ENCODE measurements at regions not wholly inside any gene's neighbourhood (a gene's known extent, or its start where the extent isn't known, plus 50 kb on each side); places are given as distances from the start of the nearest gene placed in this dataset.

DNA sequence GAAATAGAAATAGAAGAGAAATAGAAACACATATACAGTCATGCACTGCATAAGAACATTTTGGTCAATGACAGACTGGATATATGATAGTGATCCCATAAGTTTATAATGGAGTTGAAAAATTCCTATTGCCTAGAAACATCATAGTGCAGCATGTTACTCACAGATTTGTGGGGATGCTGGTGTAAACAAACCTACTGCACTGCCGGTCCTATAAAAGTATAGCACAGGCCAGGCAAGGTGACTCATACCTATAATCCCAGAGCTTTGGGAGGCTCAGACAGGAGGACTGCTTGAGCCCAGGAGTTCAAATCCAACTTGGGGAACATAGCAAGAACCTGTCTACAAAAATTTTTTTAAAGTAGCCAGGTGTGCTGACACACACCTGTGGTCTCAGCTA, 240.6 kb upstream of the MAP3K1 start:
- ATAC-seq (no peak), DNase-seq (no peak)
- intact Hi-C loops (cut with DNase I, micrococcal nuclease) = no loop called here

DNA sequence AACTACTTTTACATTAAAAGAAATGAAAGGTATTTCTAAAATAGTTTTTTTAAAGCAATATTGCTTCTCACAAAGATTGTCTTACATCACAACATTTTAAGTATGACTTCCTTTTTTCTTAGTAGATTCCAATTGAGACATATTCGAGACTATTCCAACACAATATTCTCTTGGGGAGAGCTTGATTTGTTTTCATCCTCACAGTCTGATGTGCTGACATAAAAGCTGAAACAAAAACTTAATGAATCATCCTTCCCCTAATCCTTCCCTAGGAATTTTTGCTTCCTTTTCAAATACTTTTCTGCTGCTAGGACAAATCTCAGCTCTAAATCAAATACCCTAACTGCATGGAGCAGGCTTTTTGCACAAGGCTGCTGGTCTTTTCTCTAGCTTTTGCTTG, 245.8 kb upstream of the MAP3K1 start:
- intact Hi-C loops (cut with DNase I, micrococcal nuclease) = no loop called here
- DNase-seq (no peak), ATAC-seq (no peak)

DNA sequence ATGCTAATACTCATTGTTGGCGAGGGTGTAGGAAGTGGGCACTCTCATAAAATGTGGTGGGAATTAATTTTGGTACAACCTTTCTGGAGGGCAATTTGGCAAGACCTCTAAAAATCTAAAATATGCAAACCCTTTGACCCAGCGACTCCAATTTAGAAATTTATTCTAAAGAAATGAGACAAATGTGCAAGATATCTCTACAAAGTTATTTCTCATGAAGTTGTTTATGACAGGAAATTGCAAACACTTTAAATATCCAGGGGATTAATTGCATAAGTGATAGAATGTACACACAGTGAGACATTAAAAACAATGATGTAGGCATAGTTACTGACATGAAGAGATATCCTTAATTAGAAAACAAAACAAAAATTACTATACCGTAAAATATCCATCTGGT, 246.3 kb upstream of the MAP3K1 start:
- intact Hi-C loops (cut with DNase I, micrococcal nuclease) = no loop called here
- ATAC-seq (no peak), DNase-seq (no peak)

DNA sequence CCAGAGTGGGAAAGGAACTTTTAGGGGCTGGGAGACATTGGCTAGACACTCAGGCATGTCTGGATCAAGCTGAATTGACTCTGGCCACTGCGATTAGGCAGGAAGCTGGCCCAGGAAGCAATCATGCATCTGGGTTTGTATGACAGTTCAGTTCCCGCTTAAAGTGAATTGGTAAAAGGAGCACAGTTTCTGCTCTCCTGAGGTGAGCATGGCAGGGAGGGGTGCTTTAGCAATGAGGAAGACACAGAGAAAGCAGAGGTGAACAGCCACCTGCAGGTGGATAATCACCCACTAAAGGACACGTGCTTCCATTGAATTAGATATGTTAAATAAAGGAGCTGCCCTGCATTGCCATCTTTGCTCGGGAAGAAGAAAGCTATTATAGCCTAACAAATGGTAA, 248.1 kb upstream of the MAP3K1 start:
- DNase-seq = no peak
- ATAC-seq = no peak
- intact Hi-C loops (cut with DNase I, micrococcal nuclease) = no loop called here

DNA sequence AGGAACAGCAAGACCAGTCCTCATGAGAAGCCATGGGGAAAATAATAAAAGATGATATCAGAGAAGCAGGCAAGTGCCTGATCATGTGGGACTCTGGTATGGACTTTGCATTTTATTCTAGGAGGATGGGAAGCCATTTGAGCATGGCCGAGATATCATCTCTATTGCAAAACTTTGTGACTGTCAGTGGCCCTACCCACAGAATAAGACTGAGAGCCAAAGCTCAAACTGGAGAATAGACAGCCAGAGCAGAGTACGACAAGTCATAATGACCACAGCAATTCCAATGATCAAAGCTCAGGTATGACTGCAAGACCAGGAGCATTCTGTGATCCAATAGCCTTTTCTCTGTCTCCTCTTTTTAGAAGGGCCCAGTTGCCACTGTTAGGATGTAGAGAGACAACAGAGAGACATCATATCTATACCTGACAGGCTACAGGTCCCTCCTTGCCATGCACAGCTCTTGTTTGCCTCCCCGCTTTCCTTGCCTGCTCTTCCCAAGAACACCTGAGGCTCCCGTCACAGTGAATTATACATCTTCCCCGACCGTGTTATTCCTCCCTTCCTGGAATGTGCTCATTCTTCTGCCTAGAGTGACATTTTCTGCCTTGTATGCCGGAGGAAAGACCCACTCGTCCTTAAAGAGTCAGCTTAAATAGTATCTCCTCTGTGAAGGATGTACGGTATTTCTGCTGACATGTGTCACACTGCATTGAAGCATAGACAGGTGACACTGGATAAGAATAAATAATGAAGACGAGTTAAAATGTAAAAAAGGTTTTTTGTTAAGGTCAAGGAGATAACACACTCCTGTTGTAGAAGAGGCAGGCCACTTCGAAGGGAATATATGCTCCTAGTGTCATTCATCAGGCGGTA, 248.7 kb upstream of the MAP3K1 start:
- intact Hi-C loops (cut with DNase I, micrococcal nuclease) = no loop called here
- no peak for ATAC-seq
- DNase-seq = no peak

DNA sequence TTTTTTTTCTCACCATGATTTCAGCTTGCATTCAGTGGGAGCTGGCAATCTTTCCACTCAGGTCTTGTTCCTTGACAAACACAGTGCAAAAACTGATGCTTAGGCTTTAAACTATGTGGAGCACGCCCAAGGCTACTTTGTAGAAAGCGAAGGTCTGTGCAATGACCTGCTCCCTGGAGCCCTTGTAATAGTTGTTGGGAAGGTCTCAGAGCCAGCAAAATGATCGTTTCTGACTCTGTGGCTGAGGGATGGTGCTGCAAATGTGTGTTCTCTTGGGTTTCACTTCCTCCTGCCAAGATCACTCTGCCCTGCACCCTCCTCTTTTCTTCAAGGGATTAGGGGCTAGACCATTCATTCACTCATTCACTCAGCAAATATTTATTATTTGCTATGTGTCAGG, 249.7 kb upstream of the MAP3K1 start:
- no peak for DNase-seq
- intact Hi-C loops (cut with DNase I, micrococcal nuclease) = no loop called here
- ATAC-seq = no peak

DNA sequence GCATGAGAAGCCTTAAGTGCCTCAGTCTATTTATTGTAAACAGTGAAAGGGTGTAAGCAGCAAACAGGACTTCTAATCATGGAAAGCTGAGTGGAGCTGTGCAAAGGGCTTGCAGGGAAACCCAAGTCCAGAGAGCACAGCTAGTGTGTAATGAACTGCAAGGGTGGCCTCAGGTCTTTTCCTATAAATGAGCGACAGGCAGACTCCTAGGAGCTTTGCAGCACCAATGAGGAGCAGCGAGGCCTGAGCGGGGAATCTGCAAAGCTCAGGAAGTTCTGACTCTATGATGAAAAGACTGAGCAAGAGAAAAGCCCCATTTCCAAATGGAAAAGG, 250.1 kb upstream of the MAP3K1 start:
- DNase-seq = no peak
- intact Hi-C loops (cut with DNase I, micrococcal nuclease) = no loop called here
- no peak for ATAC-seq

DNA sequence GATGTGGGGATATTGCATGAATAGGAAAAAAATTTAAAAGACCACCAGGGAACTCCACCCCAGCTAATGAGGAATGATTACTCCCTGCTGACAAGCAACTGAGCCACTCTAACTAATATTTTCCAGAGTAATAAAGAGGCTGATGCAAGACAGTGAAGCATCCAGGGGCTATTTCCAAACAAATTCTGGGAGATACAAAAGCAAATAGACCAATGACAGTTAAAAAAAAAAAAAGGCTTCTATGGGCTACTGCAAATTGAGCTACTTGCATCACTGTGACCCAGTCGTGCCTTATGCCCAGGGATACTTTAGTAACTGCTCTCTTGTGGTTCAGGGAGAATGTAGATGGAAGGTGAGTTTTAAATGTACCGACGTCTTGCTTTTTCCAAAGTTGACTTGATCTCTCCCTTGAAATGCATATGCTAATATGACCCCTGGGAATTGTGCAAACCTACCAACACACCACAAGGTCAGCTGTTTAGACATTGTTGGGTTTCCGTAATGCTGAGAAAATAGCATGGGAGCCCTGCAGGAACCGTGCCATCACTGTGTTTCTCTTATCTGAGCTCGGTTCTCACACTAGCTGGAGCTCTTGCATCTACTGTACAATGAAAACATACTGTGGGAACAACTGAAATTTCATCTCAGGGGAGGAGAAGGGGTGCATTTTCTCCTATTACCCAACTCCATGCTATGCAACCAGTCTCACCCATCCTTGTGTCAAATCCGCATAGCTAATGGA, 250.6 kb upstream of the MAP3K1 start:
- intact Hi-C loops (cut with DNase I, micrococcal nuclease) = no loop called here
- DNase-seq (no peak), ATAC-seq (no peak)

DNA sequence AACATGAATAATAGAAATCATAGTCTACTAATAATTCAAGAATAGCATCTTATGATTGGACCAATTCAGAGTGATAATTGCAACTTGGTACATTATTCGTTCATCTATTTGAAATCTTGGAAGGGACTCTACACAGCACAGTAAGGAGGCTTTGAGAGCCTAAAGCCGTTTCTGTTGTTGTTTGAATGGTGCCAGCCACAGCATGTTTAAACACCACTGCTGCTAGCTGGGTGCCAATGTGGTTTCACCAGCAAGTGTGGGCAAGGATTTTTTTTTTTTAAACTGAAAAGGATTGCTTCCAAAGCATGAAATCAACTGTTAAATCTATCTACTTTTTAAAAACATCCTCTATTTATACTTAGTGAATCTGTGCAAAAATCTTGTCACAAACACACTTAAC, 253.9 kb upstream of the MAP3K1 start:
- DNase-seq (no peak), ATAC-seq (no peak)
- intact Hi-C loops (cut with DNase I, micrococcal nuclease) = no loop called here

DNA sequence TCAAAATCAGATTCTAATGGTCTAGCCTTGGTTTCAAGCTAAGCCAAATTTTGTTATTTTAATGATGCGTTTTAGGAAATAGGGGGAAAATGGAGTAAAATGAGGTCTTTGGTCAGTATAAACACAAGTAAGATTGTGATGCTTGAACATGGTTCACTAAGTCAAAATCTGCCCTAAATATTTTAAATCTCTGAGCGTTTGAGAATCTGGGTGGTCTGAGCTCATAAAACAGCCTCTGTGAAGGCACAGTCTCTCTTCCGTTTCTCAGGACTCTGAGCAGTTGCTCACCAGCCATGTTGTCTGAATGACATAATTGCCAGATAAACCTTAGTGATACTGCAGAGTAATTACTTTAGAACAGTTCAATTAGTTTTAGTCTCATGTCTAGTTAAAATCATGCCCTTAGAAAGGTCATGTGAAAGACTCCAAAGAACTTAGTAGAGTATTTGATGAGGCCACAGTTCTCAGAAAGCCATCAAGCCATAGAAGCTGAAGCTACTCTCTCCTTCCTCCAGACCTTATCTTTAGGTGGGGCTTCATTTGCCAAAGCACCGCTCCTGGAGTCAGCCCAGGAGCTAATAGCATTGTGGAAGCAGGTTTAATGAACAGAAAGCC, 257.1 kb upstream of the MAP3K1 start:
- ATAC-seq = no peak
- no peak for DNase-seq
- intact Hi-C loops (cut with DNase I, micrococcal nuclease) = no loop called here

DNA sequence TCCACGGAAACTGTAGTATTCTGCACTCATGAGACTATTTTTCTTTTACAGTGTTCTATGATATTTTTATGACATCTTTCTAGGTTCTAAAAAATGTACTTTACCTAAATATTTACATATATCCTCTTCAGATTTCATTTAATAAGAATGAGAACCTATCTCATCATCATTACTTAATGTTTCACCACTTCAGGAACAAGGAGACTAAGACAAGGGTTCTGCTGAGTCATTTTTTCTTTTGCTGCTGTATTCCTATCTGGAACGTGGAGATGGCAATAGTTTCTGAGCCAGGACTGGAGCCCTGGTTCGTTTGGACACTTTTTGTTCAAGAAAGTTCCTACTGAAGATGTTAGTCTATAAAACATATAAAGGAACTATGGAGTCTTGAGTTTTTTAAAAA, 258.2 kb upstream of the MAP3K1 start:
- DNase-seq = no peak
- ATAC-seq = no peak
- intact Hi-C loops (cut with DNase I, micrococcal nuclease) = no loop called here

DNA sequence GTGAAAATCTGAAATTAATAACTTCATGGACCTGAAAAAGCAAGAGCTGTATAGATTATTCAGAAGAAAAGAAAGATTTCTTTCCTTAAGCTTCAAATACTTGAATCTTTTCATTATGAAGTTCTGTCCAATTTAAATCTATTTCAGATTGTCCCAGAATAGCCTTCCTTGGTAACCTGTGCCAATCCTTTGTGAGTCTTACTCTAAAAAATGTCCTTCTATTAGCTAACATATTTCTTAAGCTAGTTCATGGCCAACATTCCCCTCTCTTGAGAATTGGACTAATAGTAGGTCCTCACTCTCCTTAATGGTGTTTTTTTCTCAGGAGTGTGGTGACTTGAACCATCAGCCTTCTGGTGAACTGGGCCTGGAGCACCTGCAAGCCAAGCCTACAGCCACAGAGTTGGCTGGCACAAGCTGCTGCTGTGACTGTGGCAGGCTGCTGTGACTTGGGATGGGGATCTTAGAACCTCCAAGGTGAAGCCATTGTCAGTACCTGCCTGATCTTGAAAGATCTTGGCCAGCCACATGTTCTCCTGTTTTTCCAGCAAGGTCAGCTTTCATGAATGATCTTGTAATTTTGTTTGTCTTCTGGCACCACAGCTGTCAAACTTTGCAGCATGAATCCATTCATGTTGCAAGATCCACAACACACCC, 262.6 kb upstream of the MAP3K1 start:
- no peak for DNase-seq
- intact Hi-C loops (cut with DNase I, micrococcal nuclease) = no loop called here
- ATAC-seq = no peak

DNA sequence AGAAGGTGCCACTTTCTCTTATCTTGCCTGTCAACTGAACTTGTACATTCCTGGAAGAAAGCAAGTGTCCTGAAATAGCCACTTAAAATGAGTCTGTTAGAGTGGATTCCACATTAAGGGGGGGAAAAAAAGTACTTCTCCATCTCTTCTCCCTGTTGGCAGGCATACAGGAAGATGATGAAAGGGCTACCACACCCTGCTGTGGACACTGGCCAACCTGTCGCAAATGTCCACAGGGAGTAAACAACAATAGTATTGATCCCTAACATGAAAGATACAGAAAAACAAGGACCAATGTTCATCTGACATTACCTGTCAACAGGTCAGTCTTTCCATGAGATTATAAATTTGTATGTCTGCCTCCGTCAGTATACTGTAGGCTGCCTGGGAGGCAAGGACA, 265.1 kb upstream of the MAP3K1 start:
- DNase-seq (no peak), ATAC-seq (no peak)
- intact Hi-C loops (cut with DNase I, micrococcal nuclease) = no loop called here

DNA sequence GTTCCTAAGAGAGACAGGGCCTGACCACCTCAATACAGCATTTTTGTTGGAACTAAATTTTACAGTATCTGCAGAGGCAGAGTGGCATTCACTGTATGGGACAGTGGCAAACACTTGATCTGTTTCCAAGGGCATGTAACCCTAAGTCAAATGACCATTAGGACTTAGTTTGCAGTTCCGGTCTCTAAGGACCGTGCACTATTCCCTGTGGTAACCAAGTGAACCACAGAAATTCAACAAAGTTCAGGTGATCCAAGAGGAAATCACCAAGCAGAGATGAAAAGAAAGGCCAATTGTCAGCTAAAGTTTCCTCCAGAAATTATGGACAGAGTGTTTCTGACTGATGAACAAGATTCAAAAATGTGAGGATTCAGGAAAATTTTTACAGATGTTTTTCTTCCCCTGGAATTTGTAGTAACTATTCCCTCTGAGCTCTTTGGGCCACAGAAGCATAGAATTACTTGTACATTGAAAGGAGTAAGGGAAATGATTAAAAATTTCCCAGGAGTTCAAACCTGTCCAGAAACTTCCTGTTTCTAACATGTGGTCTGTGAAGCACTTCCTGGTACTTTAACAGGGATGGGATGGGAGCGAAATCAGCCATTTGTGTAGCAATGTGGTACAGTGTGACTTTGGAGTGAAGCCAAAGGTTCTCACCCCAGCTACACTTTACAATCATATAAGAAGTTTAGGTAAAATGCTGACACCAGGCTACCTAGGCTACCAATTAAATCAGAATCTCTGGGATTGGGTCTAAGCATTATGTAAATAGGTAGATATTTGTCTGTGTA, 266.1 kb upstream of the MAP3K1 start:
- intact Hi-C loops (cut with DNase I, micrococcal nuclease) = no loop called here
- ATAC-seq (no peak), DNase-seq (no peak)

DNA sequence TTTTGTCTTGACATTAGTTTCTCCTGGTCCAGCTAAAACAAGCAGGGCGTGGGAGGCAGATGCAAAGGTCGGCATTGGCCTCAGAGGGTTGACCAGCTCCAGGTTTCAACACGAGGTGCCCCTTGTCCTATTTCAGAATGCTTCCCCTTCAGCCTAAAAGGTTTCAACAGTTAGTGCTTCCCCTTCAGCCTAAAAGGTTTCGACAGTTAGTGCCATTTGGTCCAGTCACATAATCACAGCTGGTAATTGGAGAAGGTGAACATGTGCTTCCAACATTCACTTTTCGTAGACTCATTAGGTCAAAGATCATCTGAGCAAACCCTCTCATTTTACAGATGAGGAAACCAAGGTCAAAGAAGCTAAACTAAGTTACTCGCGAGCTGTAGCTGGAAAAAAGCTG, 270.3 kb upstream of the MAP3K1 start:
- DNase-seq (no peak), ATAC-seq (no peak)
- intact Hi-C loops (cut with DNase I, micrococcal nuclease) = no loop called here

DNA sequence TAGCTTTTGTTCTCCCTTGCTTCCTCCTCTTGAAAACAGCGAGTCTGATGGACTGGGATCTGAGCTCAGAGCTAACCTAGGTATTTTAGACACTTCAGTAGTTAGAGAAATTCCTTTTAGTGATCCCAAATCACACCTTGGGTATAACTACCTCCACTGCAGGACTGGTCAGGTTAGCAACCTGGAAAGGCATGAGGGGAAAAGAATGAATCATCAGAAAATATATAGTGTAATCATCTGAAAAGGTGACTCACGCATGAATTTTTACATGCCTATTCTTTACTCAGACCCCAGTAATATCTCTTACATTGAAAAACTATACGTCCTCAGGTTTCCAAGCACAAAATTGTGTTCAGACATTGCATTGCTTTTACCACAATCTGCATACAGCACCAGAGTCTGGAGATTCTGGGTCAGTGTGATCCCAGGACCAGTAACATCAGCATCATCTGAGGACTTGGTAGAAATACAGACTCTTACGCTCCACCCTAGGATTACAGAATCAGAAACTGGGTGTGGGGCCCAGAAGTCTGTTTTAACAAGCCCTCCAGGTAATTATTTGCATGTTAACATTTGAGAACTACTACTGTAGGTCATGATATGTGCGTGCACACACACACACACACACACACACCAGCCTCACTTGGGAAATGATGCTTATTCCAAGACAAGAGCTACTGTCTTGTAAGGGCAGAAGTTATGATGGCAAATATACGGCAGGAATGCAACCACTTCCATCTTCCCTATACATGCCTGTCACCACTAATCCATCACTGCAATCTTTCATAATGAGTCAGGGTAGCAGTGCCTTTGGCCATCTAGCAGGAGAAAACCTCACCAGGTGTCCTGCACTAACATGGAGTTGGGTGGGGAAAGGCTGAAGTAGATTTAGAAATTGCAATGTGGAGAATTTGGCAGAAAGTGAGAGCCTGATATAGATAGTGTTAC, 271.6 kb upstream of the MAP3K1 start:
- ATAC-seq = no peak

DNA sequence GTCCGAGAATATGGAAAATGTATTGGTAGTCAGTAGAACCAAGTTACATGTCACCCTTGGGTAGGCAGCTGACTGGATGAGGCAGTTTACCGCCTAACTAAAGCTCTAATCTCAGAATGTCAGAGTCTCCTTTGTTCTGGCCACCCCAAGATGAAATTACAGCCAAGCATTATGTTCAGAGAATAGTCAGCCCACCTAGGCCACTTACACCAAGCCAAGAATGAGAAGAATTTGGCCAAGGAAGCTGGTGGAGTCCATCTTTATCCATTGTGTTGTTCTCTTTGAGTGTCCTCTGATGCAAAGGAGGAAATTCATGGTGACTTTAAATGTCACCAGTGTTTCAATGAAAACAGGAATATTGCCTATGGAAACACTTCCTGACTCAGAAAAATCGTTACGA, 275.1 kb upstream of the MAP3K1 start:
- DNase-seq = no peak
- no peak for ATAC-seq
- intact Hi-C loops (cut with DNase I, micrococcal nuclease) = no loop called here

More for the DNA sequence above, 271.6 kb upstream of the MAP3K1 start:
- DNase-seq = no peak
- intact Hi-C loops (cut with DNase I, micrococcal nuclease) = no loop called here

DNA sequence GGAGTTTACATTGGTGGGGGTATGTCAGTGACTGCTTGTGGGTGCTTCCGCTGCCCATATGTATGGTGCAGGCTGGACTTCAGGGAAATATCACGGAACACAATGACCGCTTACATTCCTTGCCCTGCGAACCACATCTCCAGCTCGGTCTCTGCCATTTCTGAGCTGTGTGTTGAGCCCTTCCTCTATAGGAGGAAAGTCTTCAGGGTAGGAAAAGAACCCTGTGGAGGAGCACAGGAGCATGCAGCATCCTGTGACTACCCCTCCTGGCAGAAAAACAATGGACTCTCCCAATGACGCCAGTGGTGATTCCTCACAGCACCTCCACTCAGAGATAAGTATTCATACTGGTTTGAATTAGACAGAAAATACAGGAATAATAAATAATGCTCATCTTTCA, 276.8 kb upstream of the MAP3K1 start:
- DNase-seq (no peak), ATAC-seq (no peak)
- intact Hi-C loops (cut with DNase I, micrococcal nuclease) = no loop called here
